HEK293 (cell line): ENCODE measurements at regions not wholly inside any gene's neighbourhood (a gene's known extent, or its start where the extent isn't known, plus 50 kb on each side); places are given as distances from the start of the nearest gene placed in this dataset.

Source experiments
- CTCF ChIA-PET: fragments of 350-600 bp; formaldehyde crosslinking; extraction: SDS; loops from one replicate; lab custom pipeline; 2021; ENCODE audit warnings: antibody characterized with exemption; lab: Yijun Ruan, JAX
- POLR2A ChIA-PET: fragments of 300-600 bp; formaldehyde crosslinking; extraction: SDS; loops from one replicate; lab custom pipeline; 2020; ENCODE audit warnings: antibody characterized with exemption, inconsistent platforms; lab: Yijun Ruan, JAX
- H3K27ac ChIP-seq: fragments of 200-500 bp; sonication (Bioruptor generic); 2 replicates; pipeline ENCODE4 v1.5.1; 2014; ENCODE audit warnings: low read depth, low read length, control low read depth, inconsistent platforms; ENCODE audit errors: extremely low read depth
- H3K36me3 ChIP-seq, 2 experiments: fragments of 200-500 bp in 1 of 2; sonication (Bioruptor generic) in 1 of 2; 1 replicate in 1 of 2; 2 replicates in 1 of 2; pipeline ENCODE4 v1.5.1; 2014 to 2017; ENCODE audit warnings: inconsistent platforms in 2 of 2, low read length in 2 of 2; ENCODE audit not compliant: control insufficient read depth in 2 of 2, insufficient read depth in 1 of 2
- H3K4me1 ChIP-seq: fragments of 200-500 bp; sonication (Bioruptor generic); 2 replicates; pipeline ENCODE4 v1.5.1; 2014; ENCODE audit warnings: mild to moderate bottlenecking, low read length, inconsistent platforms; ENCODE audit not compliant: control insufficient read depth, insufficient read depth
- H3K4me3 ChIP-seq: 2 replicates; pipeline ENCODE4 v1.5.1; 2011; ENCODE audit warnings: low read depth, mild to moderate bottlenecking, control low read depth, low read length, moderate library complexity
- H3K9me3 ChIP-seq: fragments of 200-500 bp; sonication (Bioruptor generic); 2 replicates; pipeline ENCODE4 v1.5.1; 2014; ENCODE audit warnings: low read depth, low read length, inconsistent platforms; ENCODE audit not compliant: control insufficient read depth, insufficient read depth
- OVOL3 ChIP-seq: fragments of 450-650 bp; formaldehyde crosslinking; IDR thresholded peaks from 2 replicates; pipeline ENCODE4 v1.5.1; 2016; ENCODE audit warnings: missing biosample characterization, missing genetic modification characterization
- SCRT1 ChIP-seq: fragments of 450-650 bp; formaldehyde crosslinking; IDR thresholded peaks from 2 replicates; pipeline ENCODE4 v1.5.1; 2016; ENCODE audit warnings: missing biosample characterization, missing genetic modification characterization, borderline replicate concordance
- SETDB1 ChIP-seq: IDR thresholded peaks from one replicate; pipeline ENCODE4 v1.6.1; 2017; ENCODE audit warnings: mild to moderate bottlenecking, low read length, moderate library complexity, mixed read lengths; ENCODE audit not compliant: insufficient read length
- TRIM28 ChIP-seq: IDR thresholded peaks from 2 replicates; pipeline ENCODE4 v1.6.1; 2011; ENCODE audit warnings: low read length, control low read depth, borderline replicate concordance
- ZFHX2 ChIP-seq: fragments of 450-650 bp; formaldehyde crosslinking; conservative IDR thresholded peaks from 2 replicates; pipeline ENCODE4 v1.5.1; 2016; ENCODE audit warnings: missing biosample characterization, missing genetic modification characterization
- ZFP3 ChIP-seq: fragments of 450-650 bp; formaldehyde crosslinking; IDR thresholded peaks from 2 replicates; pipeline ENCODE4 v1.5.1; 2016; ENCODE audit warnings: low read depth, missing biosample characterization, missing genetic modification characterization
- ZNF121 ChIP-seq: fragments of 450-650 bp; formaldehyde crosslinking; IDR thresholded peaks from 2 replicates; pipeline ENCODE4 v1.5.1; 2016; ENCODE audit warnings: missing biosample characterization, missing genetic modification characterization
- ZNF133 ChIP-seq: fragments of 450-650 bp; formaldehyde crosslinking; IDR thresholded peaks from 2 replicates; pipeline ENCODE4 v1.5.1; 2016; ENCODE audit warnings: missing biosample characterization, missing genetic modification characterization
- ZNF140 ChIP-seq: fragments of 450-650 bp; formaldehyde crosslinking; IDR thresholded peaks from 2 replicates; pipeline ENCODE4 v1.5.1; 2016; ENCODE audit warnings: missing biosample characterization, missing genetic modification characterization
- ZNF202 ChIP-seq: fragments of 450-650 bp; formaldehyde crosslinking; IDR thresholded peaks from 2 replicates; pipeline ENCODE4 v1.5.1; 2016; ENCODE audit warnings: missing biosample characterization, missing genetic modification characterization, borderline replicate concordance
- ZNF266 ChIP-seq: fragments of 450-650 bp; formaldehyde crosslinking; IDR thresholded peaks from 2 replicates; pipeline ENCODE4 v1.5.1; 2016; ENCODE audit warnings: missing biosample characterization, missing genetic modification characterization, low read depth
- ZNF302 ChIP-seq: fragments of 450-650 bp; formaldehyde crosslinking; IDR thresholded peaks from 2 replicates; pipeline ENCODE4 v1.5.1; 2016; ENCODE audit warnings: missing biosample characterization, missing genetic modification characterization, low read depth
- ZNF335 ChIP-seq: fragments of 450-650 bp; formaldehyde crosslinking; conservative IDR thresholded peaks from 2 replicates; pipeline ENCODE4 v1.5.1; 2016; ENCODE audit warnings: missing biosample characterization, missing genetic modification characterization
- ZNF433 ChIP-seq: fragments of 450-650 bp; formaldehyde crosslinking; IDR thresholded peaks from 2 replicates; pipeline ENCODE4 v1.5.1; 2016; ENCODE audit warnings: missing biosample characterization, missing genetic modification characterization, low read depth
- ZNF529 ChIP-seq: fragments of 450-650 bp; formaldehyde crosslinking; IDR thresholded peaks from 2 replicates; pipeline ENCODE4 v1.5.1; 2017; ENCODE audit warnings: missing genetic modification characterization, missing biosample characterization; ENCODE audit not compliant: insufficient replicate concordance
- ZNF530 ChIP-seq: fragments of 450-650 bp; formaldehyde crosslinking; IDR thresholded peaks from 2 replicates; pipeline ENCODE4 v1.5.1; 2016; ENCODE audit warnings: low read depth, missing biosample characterization, missing genetic modification characterization
- ZNF558 ChIP-seq: fragments of 450-650 bp; formaldehyde crosslinking; IDR thresholded peaks from 2 replicates; pipeline ENCODE4 v1.5.1; 2016; ENCODE audit warnings: missing biosample characterization, missing genetic modification characterization
- ZNF623 ChIP-seq: fragments of 450-650 bp; formaldehyde crosslinking; IDR thresholded peaks from 2 replicates; pipeline ENCODE4 v1.5.1; 2016; ENCODE audit warnings: missing biosample characterization, missing genetic modification characterization
- ZNF664 ChIP-seq: fragments of 450-650 bp; formaldehyde crosslinking; IDR thresholded peaks from 2 replicates; pipeline ENCODE4 v1.5.1; 2016; ENCODE audit warnings: missing biosample characterization, missing genetic modification characterization
- ZNF76 ChIP-seq: fragments of 450-650 bp; formaldehyde crosslinking; IDR thresholded peaks from 2 replicates; pipeline ENCODE4; 2016; ENCODE audit warnings: low read depth, missing biosample characterization, missing genetic modification characterization, borderline replicate concordance
- ZNF776 ChIP-seq: fragments of 450-650 bp; formaldehyde crosslinking; IDR thresholded peaks from 2 replicates; pipeline ENCODE4 v1.5.0; 2017; ENCODE audit warnings: missing biosample characterization, missing genetic modification characterization, borderline replicate concordance
- ZNF777 ChIP-seq: fragments of 450-650 bp; formaldehyde crosslinking; IDR thresholded peaks from 2 replicates; pipeline ENCODE4 v1.5.1; 2017; ENCODE audit warnings: missing biosample characterization, missing genetic modification characterization, borderline replicate concordance
- ZNF837 ChIP-seq: fragments of 450-650 bp; formaldehyde crosslinking; IDR thresholded peaks from 2 replicates; pipeline ENCODE4 v1.5.1; 2016; ENCODE audit warnings: missing biosample characterization, missing genetic modification characterization
- TF ChIP-seq, protein P1 (sequence below): fragments of 450-650 bp; formaldehyde crosslinking; IDR thresholded peaks from 2 replicates; pipeline ENCODE4 v1.5.1; 2016; ENCODE audit warnings: missing biosample characterization, missing genetic modification characterization
- TF ChIP-seq, protein P2 (sequence below): fragments of 450-650 bp; formaldehyde crosslinking; IDR thresholded peaks from 2 replicates; pipeline ENCODE4 v1.5.1; 2016; ENCODE audit warnings: missing biosample characterization, missing genetic modification characterization, low read depth
- TF ChIP-seq, protein P3 (sequence below): fragments of 450-650 bp; formaldehyde crosslinking; IDR thresholded peaks from 2 replicates; pipeline ENCODE4; 2016; ENCODE audit warnings: missing biosample characterization, missing genetic modification characterization
- TF ChIP-seq, protein P4 (sequence below): fragments of 450-650 bp; IDR thresholded peaks from 2 replicates; pipeline ENCODE4 v1.5.1; 2018; ENCODE audit warnings: missing biosample characterization, mild to moderate bottlenecking, missing genetic modification characterization

DNA sequence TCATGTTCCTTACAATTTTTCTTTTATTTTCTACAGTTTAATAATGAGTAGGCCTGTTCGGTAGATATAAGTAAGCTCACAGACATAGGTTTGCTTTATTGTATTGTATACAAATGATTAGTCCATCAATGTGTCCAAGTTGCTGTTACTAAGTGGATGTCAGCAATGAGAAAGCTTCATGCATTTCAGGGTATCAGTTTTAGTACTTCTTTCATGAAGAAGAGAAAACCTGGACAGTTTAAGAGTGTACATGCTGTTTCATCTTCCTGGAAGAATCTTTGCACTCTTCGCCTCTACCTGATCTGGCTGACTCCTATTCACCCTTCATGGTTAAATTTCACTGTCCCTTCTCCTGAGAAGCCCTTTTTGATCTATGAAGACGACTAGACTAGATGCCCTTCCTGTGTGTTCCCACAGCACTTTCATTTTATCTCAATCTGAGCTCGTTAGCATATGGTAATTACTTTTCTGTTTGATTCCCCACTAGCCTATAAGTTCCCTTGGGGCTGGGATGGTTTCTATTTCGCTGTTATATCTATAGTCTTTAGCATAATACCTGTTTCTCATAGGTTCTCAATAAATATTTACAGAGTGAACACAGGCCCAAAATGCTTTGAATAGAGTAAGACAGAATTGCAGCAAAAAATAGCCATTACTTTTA, 70.7 kb downstream of the CETN3 start:
- TF ChIP-seq, protein P1, sequence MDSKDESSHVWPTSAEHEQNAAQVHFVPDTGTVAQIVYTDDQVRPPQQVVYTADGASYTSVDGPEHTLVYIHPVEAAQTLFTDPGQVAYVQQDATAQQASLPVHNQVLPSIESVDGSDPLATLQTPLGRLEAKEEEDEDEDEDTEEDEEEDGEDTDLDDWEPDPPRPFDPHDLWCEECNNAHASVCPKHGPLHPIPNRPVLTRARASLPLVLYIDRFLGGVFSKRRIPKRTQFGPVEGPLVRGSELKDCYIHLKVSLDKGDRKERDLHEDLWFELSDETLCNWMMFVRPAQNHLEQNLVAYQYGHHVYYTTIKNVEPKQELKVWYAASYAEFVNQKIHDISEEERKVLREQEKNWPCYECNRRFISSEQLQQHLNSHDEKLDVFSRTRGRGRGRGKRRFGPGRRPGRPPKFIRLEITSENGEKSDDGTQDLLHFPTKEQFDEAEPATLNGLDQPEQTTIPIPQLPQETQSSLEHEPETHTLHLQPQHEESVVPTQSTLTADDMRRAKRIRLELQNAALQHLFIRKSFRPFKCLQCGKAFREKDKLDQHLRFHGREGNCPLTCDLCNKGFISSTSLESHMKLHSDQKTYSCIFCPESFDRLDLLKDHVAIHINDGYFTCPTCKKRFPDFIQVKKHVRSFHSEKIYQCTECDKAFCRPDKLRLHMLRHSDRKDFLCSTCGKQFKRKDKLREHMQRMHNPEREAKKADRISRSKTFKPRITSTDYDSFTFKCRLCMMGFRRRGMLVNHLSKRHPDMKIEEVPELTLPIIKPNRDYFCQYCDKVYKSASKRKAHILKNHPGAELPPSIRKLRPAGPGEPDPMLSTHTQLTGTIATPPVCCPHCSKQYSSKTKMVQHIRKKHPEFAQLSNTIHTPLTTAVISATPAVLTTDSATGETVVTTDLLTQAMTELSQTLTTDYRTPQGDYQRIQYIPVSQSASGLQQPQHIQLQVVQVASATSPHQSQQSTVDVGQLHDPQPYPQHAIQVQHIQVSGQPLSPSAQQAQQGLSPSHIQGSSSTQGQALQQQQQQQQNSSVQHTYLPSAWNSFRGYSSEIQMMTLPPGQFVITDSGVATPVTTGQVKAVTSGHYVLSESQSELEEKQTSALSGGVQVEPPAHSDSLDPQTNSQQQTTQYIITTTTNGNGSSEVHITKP (tag by site-specific recombination) = no peak
- TF ChIP-seq OVOL3 (tag by site-specific recombination) = no peak
- TF ChIP-seq, protein P2, sequence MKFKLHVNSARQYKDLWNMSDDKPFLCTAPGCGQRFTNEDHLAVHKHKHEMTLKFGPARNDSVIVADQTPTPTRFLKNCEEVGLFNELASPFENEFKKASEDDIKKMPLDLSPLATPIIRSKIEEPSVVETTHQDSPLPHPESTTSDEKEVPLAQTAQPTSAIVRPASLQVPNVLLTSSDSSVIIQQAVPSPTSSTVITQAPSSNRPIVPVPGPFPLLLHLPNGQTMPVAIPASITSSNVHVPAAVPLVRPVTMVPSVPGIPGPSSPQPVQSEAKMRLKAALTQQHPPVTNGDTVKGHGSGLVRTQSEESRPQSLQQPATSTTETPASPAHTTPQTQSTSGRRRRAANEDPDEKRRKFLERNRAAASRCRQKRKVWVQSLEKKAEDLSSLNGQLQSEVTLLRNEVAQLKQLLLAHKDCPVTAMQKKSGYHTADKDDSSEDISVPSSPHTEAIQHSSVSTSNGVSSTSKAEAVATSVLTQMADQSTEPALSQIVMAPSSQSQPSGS (tag by site-specific recombination) = no peak
- no peak for TF ChIP-seq SCRT1 (tag by site-specific recombination)
- TF ChIP-seq ZFP3 = no peak
- TF ChIP-seq ZNF530 (tag by site-specific recombination) = no peak
- no peak for TF ChIP-seq ZNF266 (tag by site-specific recombination)
- no peak for TF ChIP-seq ZNF302 (tag by site-specific recombination)
- TF ChIP-seq SETDB1 = no peak
- no peak for TF ChIP-seq ZNF558 (tag by site-specific recombination)
- TF ChIP-seq ZNF777 (tag by site-specific recombination) = no peak
- no peak for TF ChIP-seq ZNF140 (tag by site-specific recombination)
- no peak for TF ChIP-seq ZNF776 (tag by site-specific recombination)
- no peak for TF ChIP-seq ZNF623 (tag by site-specific recombination)
- TF ChIP-seq ZNF837 = no peak
- TF ChIP-seq ZNF121 (tag by site-specific recombination) = no peak
- no peak for TF ChIP-seq ZNF133 (tag by site-specific recombination)
- no peak for TF ChIP-seq ZFHX2 (tag by site-specific recombination)
- TF ChIP-seq TRIM28 = no peak
- TF ChIP-seq, protein P3, sequence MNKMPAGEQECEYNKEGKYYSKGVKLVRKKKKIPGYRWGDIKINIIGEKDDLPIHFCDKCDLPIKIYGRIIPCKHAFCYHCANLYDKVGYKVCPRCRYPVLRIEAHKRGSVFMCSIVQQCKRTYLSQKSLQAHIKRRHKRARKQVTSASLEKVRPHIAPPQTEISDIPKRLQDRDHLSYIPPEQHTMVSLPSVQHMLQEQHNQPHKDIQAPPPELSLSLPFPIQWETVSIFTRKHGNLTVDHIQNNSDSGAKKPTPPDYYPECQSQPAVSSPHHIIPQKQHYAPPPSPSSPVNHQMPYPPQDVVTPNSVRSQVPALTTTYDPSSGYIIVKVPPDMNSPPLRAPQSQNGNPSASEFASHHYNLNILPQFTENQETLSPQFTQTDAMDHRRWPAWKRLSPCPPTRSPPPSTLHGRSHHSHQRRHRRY = no peak
- H3K27ac ChIP-seq = no peak overlapping the region
- no peaks in the 10 kb centered on the region for H3K4me1 ChIP-seq
- no peak overlapping the region for H3K4me3 ChIP-seq
- H3K36me3 ChIP-seq = no peaks in the 10 kb centered on the region
- ChIA-PET CTCF (no interaction called here), POLR2A (no interaction called here)
- no peaks in the 10 kb centered on the region for H3K9me3 ChIP-seq

DNA sequence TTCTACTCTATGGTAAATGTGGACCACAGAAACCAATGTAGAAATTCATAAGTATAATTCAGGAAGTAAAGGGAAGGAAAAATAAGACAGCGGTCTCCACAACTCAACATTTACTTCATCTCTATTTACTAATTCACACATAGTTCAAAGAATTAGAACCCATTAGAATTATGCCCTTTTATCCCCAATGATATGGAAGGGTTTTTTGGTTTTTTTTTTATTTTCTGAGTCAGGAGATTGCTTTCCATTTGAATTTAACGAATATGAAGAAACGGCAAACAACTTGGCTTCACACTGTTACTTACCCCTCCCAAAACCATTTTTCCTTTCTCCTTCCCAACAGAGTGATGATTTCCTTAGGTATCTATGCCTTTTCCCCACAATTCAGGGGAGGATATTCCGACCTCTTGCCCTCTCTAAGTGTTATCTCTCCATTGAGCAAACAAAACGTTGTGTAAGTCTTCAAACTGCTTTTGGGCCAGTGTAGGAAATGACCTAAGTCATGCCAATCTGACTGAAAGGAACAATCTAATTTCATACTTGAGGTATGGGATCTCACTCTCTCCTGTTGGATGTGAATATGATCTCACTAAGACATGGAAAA, 72.0 kb downstream of the CETN3 start:
- H3K9me3 ChIP-seq = no peaks in the 10 kb centered on the region
- H3K36me3 ChIP-seq = no peaks in the 10 kb centered on the region
- CTCF ChIA-PET = no interaction called here
- H3K4me1 ChIP-seq = no peaks in the 10 kb centered on the region
- no peak overlapping the region for H3K27ac ChIP-seq
- POLR2A ChIA-PET = no interaction called here
- H3K4me3 ChIP-seq = no peak overlapping the region
- TF ChIP-seq ZNF529 (tag by site-specific recombination) = no peak
- TF ChIP-seq, protein P4, sequence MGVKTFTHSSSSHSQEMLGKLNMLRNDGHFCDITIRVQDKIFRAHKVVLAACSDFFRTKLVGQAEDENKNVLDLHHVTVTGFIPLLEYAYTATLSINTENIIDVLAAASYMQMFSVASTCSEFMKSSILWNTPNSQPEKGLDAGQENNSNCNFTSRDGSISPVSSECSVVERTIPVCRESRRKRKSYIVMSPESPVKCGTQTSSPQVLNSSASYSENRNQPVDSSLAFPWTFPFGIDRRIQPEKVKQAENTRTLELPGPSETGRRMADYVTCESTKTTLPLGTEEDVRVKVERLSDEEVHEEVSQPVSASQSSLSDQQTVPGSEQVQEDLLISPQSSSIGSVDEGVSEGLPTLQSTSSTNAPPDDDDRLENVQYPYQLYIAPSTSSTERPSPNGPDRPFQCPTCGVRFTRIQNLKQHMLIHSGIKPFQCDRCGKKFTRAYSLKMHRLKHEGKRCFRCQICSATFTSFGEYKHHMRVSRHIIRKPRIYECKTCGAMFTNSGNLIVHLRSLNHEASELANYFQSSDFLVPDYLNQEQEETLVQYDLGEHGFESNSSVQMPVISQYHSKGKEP = no peak
- TF ChIP-seq ZNF433 (tag by site-specific recombination) = no peak
- no peak for TF ChIP-seq ZNF664 (tag by site-specific recombination)
- TF ChIP-seq, protein P2 (tag by site-specific recombination) = no peak
- TF ChIP-seq ZNF76 = no peak
- TF ChIP-seq ZNF335 (tag by site-specific recombination) = no peak
- TF ChIP-seq ZNF202 = no peak
